HG02610 (cell line): ENCODE measurements at regions not wholly inside any gene's neighbourhood (a gene's known extent, or its start where the extent isn't known, plus 50 kb on each side); places are given as distances from the start of the nearest gene placed in this dataset.
"Not testable (repeated sequence)": the region's sequence is repeated elsewhere in the genome, so short reads cannot be mapped to it uniquely, and the experiment has no call there.

Source experiments
- ATAC-seq: cut with Tn5 transposase; IDR thresholded peaks from one replicate; pipeline ENCODE4 v1.9.1; 2021; ENCODE audit warnings: mild to moderate bottlenecking, moderate library complexity; ENCODE audit not compliant: unreplicated experiment

- ATAC-seq: not testable (repeated sequence)
Observed at GRCh38 chr10:48102410-48103146, 103.0 kb upstream of the FAM25C start.

- not testable (repeated sequence) for ATAC-seq
Observed at GRCh38 chr10:48098854-48099253, 99.3 kb upstream of the FAM25C start.

DNA sequence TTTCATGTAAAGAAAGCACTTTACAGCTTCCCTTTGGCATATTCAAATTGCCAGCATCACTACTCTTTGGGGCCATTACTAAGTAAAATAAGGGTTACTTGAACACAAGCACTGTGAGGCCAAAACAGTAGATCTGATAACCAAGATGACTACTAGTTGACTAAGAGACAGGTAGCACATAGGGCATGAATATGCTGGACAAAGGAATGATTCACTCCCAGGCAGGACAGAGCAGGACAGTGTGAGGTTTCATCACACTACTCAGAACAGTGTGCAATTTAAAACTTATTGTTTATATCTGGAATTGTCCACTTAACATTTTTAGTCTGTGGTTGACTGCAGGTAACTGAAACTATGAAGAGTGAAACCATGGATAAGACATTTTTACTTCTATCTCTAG lies 91.1 kb upstream of the FAM25C start:
- ATAC-seq: not testable (repeated sequence)

- ATAC-seq: not testable (repeated sequence)
Observed at GRCh38 chr10:48088087-48088486, 88.5 kb upstream of the FAM25C start.

- ATAC-seq: not testable (repeated sequence)
Observed at GRCh38 chr10:48084446-48084845, 84.9 kb upstream of the FAM25C start.

GRCh38 chr10:48071228-48071627 lies 71.6 kb upstream of the FAM25C start:
- not testable (repeated sequence) for ATAC-seq

DNA sequence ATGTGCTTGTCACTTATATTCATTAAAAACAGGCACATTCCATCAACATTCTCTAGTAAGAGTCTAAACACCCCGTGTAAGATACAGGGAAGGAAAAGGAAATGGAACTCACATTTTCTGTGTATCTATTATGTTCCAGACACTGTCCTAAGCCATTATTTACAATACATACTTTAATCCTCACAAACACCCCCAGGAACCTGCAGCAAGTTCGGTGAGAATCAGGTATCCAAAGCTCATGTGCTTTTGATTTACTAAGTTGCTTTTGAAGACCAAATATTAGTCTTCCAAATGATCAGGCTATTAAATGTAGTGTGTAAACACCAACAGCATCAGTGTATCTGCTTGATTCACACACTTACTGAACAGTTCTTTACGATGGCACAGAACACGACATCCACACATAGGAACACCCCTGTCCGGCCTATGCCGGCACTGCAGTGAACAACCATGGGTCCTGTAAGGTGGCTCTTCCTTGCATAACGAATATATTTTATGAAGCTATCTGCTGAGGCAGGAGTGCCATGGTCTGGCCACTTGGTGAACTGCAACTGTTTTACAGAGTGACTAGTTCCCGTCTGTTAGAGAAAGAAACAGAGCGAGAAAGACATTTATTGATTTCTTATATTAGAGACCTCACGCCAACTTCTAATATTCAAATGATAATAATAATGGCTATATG lies 64.5 kb upstream of the FAM25C start:
- ATAC-seq: peak; percentile 92

GRCh38 chr10:48055395-48055794 lies 55.8 kb upstream of the FAM25C start:
- ATAC-seq: not testable (repeated sequence)
